ENCODE measurements at regions not wholly inside any gene's neighbourhood (a gene's known extent, or its start where the extent isn't known, plus 50 kb on each side); places are given as distances from the start of the nearest gene placed in this dataset.
"Not testable (repeated sequence)": the region's sequence is repeated elsewhere in the genome, so short reads cannot be mapped to it uniquely, and the experiment has no call there.

- Histone ChIP-seq H3K4me1 (replicated peaks) (no peaks in the 10 kb centered on the region), H3K27me3 (replicated peaks; ENCODE audit: insufficient read depth) (no peaks in the 10 kb centered on the region), H3K4me3 (no peak overlapping the region), H3K27ac (no peak overlapping the region), H3K36me3 (no peaks in the 10 kb centered on the region), H3K9me3 (no peaks in the 10 kb centered on the region)
- 86% methylated on average over 6 of the region's 6 CpGs for whole genome bisulfite sequencing
- no peak for DNase-seq (ENCODE audit: low spot score)
- TF ChIP-seq POLR2A (IDR thresholded peaks at IDR 0.05), result no peak
- TF ChIP-seq POLR2AphosphoS5 (IDR thresholded peaks at IDR 0.05), result no peak
- no peak for TF ChIP-seq CTCF (IDR thresholded peaks at IDR 0.05)
- intact Hi-C loops (cut with DNase I), result no loop called here
Observed at GRCh38 chr5:37929791-37930190, 90.0 kb upstream of the GDNF start.

- DNase-seq (ENCODE audit: low spot score); H3K9me3 ChIP-seq; H3K36me3 ChIP-seq; H3K27me3 ChIP-seq (replicated peaks; ENCODE audit: insufficient read depth); H3K4me1 ChIP-seq (replicated peaks); H3K4me3 ChIP-seq; H3K27ac ChIP-seq; intact Hi-C loops (cut with DNase I): not testable (repeated sequence)
- WGBS, result 84% methylated on average over 3 of the region's 4 CpGs
Observed at GRCh38 chr5:37927753-37928152, 87.9 kb upstream of the GDNF start.

GRCh38 chr5:37926732-37927131 is 86.9 kb upstream of the GDNF start:
- intact Hi-C loops (cut with DNase I), result no loop called here
- Histone ChIP-seq H3K27me3 (replicated peaks; ENCODE audit: insufficient read depth) (no peaks in the 10 kb centered on the region), H3K27ac (no peak overlapping the region), H3K4me1 (replicated peaks) (no peaks in the 10 kb centered on the region), H3K4me3 (no peak overlapping the region), H3K36me3 (no peaks in the 10 kb centered on the region), H3K9me3 (no peaks in the 10 kb centered on the region)
- no peak for DNase-seq (ENCODE audit: low spot score)
- TF ChIP-seq POLR2A (IDR thresholded peaks at IDR 0.05), result no peak
- no peak for TF ChIP-seq CTCF (IDR thresholded peaks at IDR 0.05)
- TF ChIP-seq POLR2AphosphoS5 (IDR thresholded peaks at IDR 0.05), result no peak
- 60% methylated on average over 2 of the region's 2 CpGs for WGBS

GRCh38 chr5:37921452-37921851 is 81.6 kb upstream of the GDNF start:
- no peak overlapping the region for H3K27ac ChIP-seq
- H3K36me3 ChIP-seq, result no peaks in the 10 kb centered on the region
- H3K27me3 ChIP-seq (replicated peaks; ENCODE audit: insufficient read depth), result no peaks in the 10 kb centered on the region
- H3K4me1 ChIP-seq (replicated peaks), result no peaks in the 10 kb centered on the region
- no peak for DNase-seq (ENCODE audit: low spot score)
- TF ChIP-seq POLR2A (IDR thresholded peaks at IDR 0.05) (no peak), POLR2AphosphoS5 (IDR thresholded peaks at IDR 0.05) (no peak), CTCF (IDR thresholded peaks at IDR 0.05) (no peak)
- no peak overlapping the region for H3K4me3 ChIP-seq
- 96% methylated on average over 1 of the region's 1 CpG for WGBS
- no peaks in the 10 kb centered on the region for H3K9me3 ChIP-seq
- intact Hi-C loops (cut with DNase I), result no loop called here

GRCh38 chr5:37918424-37918823 is 78.6 kb upstream of the GDNF start:
- H3K9me3 ChIP-seq, result no peaks in the 10 kb centered on the region
- no peak overlapping the region for H3K4me3 ChIP-seq
- TF ChIP-seq CTCF (IDR thresholded peaks at IDR 0.05) (no peak), POLR2A (IDR thresholded peaks at IDR 0.05) (no peak), POLR2AphosphoS5 (IDR thresholded peaks at IDR 0.05) (no peak)
- intact Hi-C loops (cut with DNase I), result no loop called here
- H3K4me1 ChIP-seq (replicated peaks), result no peaks in the 10 kb centered on the region
- no peaks in the 10 kb centered on the region for H3K27me3 ChIP-seq (replicated peaks; ENCODE audit: insufficient read depth)
- no peaks in the 10 kb centered on the region for H3K36me3 ChIP-seq
- no peak for DNase-seq (ENCODE audit: low spot score)
- no peak overlapping the region for H3K27ac ChIP-seq
- WGBS, result 28% methylated on average over 1 of the region's 1 CpG
